Keratinocyte (primary cell): ENCODE measurements at regions not wholly inside any gene's neighbourhood (a gene's known extent, or its start where the extent isn't known, plus 50 kb on each side); places are given as distances from the start of the nearest gene placed in this dataset.

Source experiments
- CTCF ChIP-seq, 3 experiments: IDR thresholded peaks in 1 of 3; conservative IDR thresholded peaks in 1 of 3; optimal IDR thresholded peaks in 1 of 3; 2 replicates in 2 of 3; 3 replicates in 1 of 3; pipeline versions ENCODE3 to v1.5.1; 2011; ENCODE audit warnings: low read length in 3 of 3, mild to moderate bottlenecking in 3 of 3, moderate library complexity in 2 of 3, control low read depth in 1 of 3, inconsistent platforms in 1 of 3; ENCODE audit not compliant: insufficient read depth in 2 of 3; ENCODE audit errors: extremely low read depth in 1 of 3
- EZH2 ChIP-seq: IDR thresholded peaks from one replicate; pipeline ENCODE4 v1.6.1; 2012; ENCODE audit warnings: inconsistent platforms, mild to moderate bottlenecking, low read length, moderate library complexity

GRCh38 chr6:74931558-74931957 lies 274.3 kb downstream of the COL12A1 start:
- no peak for TF ChIP-seq CTCF (optimal IDR thresholded peaks at IDR 0.05 in 1 of 3, IDR thresholded peaks at IDR 0.05 in 1 of 3, conservative IDR thresholded peaks at IDR 0.05 in 1 of 3; ENCODE audit: extremely low read depth in 1 of 3, insufficient read depth in 2 of 3, low read length in 3 of 3)
- no peak for TF ChIP-seq EZH2
